ENCODE measurements at regions not wholly inside any gene's neighbourhood (a gene's known extent, or its start where the extent isn't known, plus 50 kb on each side); places are given as distances from the start of the nearest gene placed in this dataset.

DNA sequence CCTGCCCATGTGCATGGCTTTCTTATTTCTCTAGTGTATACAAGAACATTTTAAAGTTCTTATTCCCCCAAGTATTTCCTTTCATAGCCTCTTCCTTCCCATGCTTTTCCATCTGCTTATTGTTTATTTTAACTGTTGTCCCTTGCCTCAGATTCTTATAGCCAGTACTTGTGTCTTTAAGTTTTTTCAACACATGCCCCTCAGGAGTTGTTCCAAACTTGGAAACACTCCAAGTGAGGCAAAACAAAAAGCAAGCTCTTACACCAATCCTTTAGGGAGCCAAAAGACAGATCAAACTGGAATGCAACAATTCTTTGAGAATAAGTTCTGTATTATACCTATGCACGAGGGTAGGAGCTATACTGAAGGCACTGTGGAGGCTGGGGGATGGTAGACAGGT lies 222.0 kb upstream of the STK26 start:
- POLR2A ChIA-PET, result no interaction called here
- H3K27ac ChIP-seq (ENCODE audit: insufficient read depth, low read depth, low read length), result no peak overlapping the region
- H4K20me1 ChIP-seq (replicated peaks; ENCODE audit: control insufficient read depth, extremely low read depth, insufficient read depth, low read length), result no peaks in the 10 kb centered on the region
- no peak for FAIRE-seq
- H3K4me1 ChIP-seq (ENCODE audit: control insufficient read depth, extremely low read depth, insufficient read depth, low read length), result no peaks in the 10 kb centered on the region
- no peak overlapping the region for H3K4me3 ChIP-seq (replicated peaks in 1 of 3; ENCODE audit: insufficient read depth in 1 of 3, low read depth in 1 of 3, low read length in 3 of 3)
- no peaks in the 10 kb centered on the region for H3K36me3 ChIP-seq (ENCODE audit: control insufficient read depth in 2 of 2, extremely low read depth in 1 of 2, insufficient read depth in 2 of 2, low read length in 2 of 2)
- H3K9me1 ChIP-seq (replicated peaks; ENCODE audit: control insufficient read depth, extremely low read depth, insufficient read depth, low read length), result no peaks in the 10 kb centered on the region
- no peaks in the 10 kb centered on the region for H3K79me2 ChIP-seq (ENCODE audit: control insufficient read depth, insufficient read depth, low read length)
- no peaks in the 10 kb centered on the region for H3K9me3 ChIP-seq (replicated peaks; ENCODE audit: control insufficient read depth, insufficient read depth, low read length)
- BruUV-seq (replicated peaks), result no TSS peak
- DNase-seq (ENCODE audit: low read depth, low spot score), result peak; percentile 1
- H2AFZ ChIP-seq (ENCODE audit: low read depth, low read length), result no peak overlapping the region
- no peaks in the 10 kb centered on the region for H3K27me3 ChIP-seq (ENCODE audit: control insufficient read depth in 2 of 2, insufficient read depth in 2 of 2, low read length in 2 of 2)
- no peak overlapping the region for H3K4me2 ChIP-seq (ENCODE audit: insufficient read depth, low read length)
- CTCF ChIA-PET, result no interaction called here
- TF ChIP-seq, protein P1, sequence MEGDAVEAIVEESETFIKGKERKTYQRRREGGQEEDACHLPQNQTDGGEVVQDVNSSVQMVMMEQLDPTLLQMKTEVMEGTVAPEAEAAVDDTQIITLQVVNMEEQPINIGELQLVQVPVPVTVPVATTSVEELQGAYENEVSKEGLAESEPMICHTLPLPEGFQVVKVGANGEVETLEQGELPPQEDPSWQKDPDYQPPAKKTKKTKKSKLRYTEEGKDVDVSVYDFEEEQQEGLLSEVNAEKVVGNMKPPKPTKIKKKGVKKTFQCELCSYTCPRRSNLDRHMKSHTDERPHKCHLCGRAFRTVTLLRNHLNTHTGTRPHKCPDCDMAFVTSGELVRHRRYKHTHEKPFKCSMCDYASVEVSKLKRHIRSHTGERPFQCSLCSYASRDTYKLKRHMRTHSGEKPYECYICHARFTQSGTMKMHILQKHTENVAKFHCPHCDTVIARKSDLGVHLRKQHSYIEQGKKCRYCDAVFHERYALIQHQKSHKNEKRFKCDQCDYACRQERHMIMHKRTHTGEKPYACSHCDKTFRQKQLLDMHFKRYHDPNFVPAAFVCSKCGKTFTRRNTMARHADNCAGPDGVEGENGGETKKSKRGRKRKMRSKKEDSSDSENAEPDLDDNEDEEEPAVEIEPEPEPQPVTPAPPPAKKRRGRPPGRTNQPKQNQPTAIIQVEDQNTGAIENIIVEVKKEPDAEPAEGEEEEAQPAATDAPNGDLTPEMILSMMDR (IDR thresholded peaks at IDR 0.05; ENCODE audit: extremely low read depth in 1 of 2, insufficient read depth in 1 of 2, low read depth in 1 of 2, low read length in 2 of 2), result no peak
- TF ChIP-seq JUN (IDR thresholded peaks at IDR 0.05; ENCODE audit: borderline replicate concordance, insufficient read depth, insufficient read length, low read depth) (no peak), FOS (IDR thresholded peaks at IDR 0.05; ENCODE audit: borderline replicate concordance, insufficient read depth, low read length) (no peak), GATA2 (IDR thresholded peaks at IDR 0.05; ENCODE audit: insufficient read depth, insufficient read length, low read depth, low read length) (no peak), POLR2AphosphoS5 (IDR thresholded peaks at IDR 0.05; ENCODE audit: insufficient read depth, low read depth, low read length) (no peak), POLR2A (IDR thresholded peaks at IDR 0.05; ENCODE audit: low read depth, low read length) (no peak), MYC (IDR thresholded peaks at IDR 0.05; ENCODE audit: low read depth, low read length) (no peak)
- intact Hi-C loops (cut with micrococcal nuclease), result no loop called here
- dilution Hi-C loops (cut with MboI; ENCODE audit: extremely low pct_ligation_motif_present, low sequenced_read_pairs), result no loop called here
- H3K9ac ChIP-seq (replicated peaks; ENCODE audit: extremely low read depth, insufficient read depth, low read length), result no peak overlapping the region

DNA sequence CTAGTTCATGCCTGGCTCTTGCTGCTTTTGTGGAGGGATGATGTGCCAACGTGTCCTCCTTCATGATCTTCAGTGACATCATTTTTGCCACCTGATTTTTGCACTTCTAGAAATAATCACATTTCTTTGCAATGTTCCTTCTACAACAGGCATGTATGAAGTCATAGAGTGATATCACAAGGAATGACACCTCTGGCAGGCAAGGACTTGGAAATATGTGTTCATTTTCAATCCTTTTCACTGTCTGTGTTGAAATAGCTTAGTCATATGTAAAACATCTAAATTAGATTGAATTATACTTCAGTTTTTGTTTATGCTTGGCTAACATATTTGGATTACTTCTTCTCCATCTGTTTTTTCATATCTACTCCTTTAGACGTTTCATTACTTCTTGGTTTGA lies 221.2 kb upstream of the STK26 start:
- Histone ChIP-seq H3K36me3 (ENCODE audit: control insufficient read depth in 2 of 2, extremely low read depth in 1 of 2, insufficient read depth in 2 of 2, low read length in 2 of 2) (no peaks in the 10 kb centered on the region), H3K79me2 (ENCODE audit: control insufficient read depth, insufficient read depth, low read length) (no peaks in the 10 kb centered on the region), H4K20me1 (replicated peaks; ENCODE audit: control insufficient read depth, extremely low read depth, insufficient read depth, low read length) (no peaks in the 10 kb centered on the region), H3K9me1 (replicated peaks; ENCODE audit: control insufficient read depth, extremely low read depth, insufficient read depth, low read length) (no peaks in the 10 kb centered on the region), H3K4me1 (ENCODE audit: control insufficient read depth, extremely low read depth, insufficient read depth, low read length) (no peaks in the 10 kb centered on the region), H2AFZ (ENCODE audit: low read depth, low read length) (no peak overlapping the region), H3K9ac (replicated peaks; ENCODE audit: extremely low read depth, insufficient read depth, low read length) (no peak overlapping the region), H3K9me3 (replicated peaks; ENCODE audit: control insufficient read depth, insufficient read depth, low read length) (no peaks in the 10 kb centered on the region), H3K4me2 (ENCODE audit: insufficient read depth, low read length) (no peak overlapping the region), H3K4me3 (replicated peaks in 1 of 3; ENCODE audit: insufficient read depth in 1 of 3, low read depth in 1 of 3, low read length in 3 of 3) (no peak overlapping the region), H3K27ac (ENCODE audit: insufficient read depth, low read depth, low read length) (no peak overlapping the region), H3K27me3 (ENCODE audit: control insufficient read depth in 2 of 2, insufficient read depth in 2 of 2, low read length in 2 of 2) (no peaks in the 10 kb centered on the region)
- BruUV-seq (replicated peaks), result no TSS peak
- ChIA-PET CTCF (no interaction called here), POLR2A (no interaction called here)
- FAIRE-seq (no peak), DNase-seq (ENCODE audit: low read depth, low spot score) (no peak)
- intact Hi-C loops (cut with micrococcal nuclease) (no loop called here), dilution Hi-C loops (cut with MboI; ENCODE audit: extremely low pct_ligation_motif_present, low sequenced_read_pairs) (no loop called here)
- TF ChIP-seq EZH2 (IDR thresholded peaks at IDR 0.05; ENCODE audit: borderline replicate concordance, low read depth, low read length, severe bottlenecking), result no peak
- TF ChIP-seq, protein P2, sequence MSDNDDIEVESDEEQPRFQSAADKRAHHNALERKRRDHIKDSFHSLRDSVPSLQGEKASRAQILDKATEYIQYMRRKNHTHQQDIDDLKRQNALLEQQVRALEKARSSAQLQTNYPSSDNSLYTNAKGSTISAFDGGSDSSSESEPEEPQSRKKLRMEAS (IDR thresholded peaks at IDR 0.05; ENCODE audit: insufficient read depth, insufficient read length), result no peak
- TF ChIP-seq JUN (IDR thresholded peaks at IDR 0.05; ENCODE audit: borderline replicate concordance, insufficient read depth, insufficient read length, low read depth), result no peak
- TF ChIP-seq POLR2AphosphoS5 (IDR thresholded peaks at IDR 0.05; ENCODE audit: insufficient read depth, low read depth, low read length), result no peak

Measured in endothelial cell of umbilical vein (primary cell).